WI38 (cell line): ENCODE measurements at regions not wholly inside any gene's neighbourhood (a gene's known extent, or its start where the extent isn't known, plus 50 kb on each side); places are given as distances from the start of the nearest gene placed in this dataset.

Experiments used
- H3K4me3 ChIP-seq: 2 replicates; pipeline ENCODE4 v1.5.1; 2011; ENCODE audit warnings: low read depth, mild to moderate bottlenecking, control low read depth, low read length
- TF ChIP-seq, protein P1 (sequence below): IDR thresholded peaks from 2 replicates; pipeline ENCODE4 v1.5.1; 2012; ENCODE audit warnings: low read depth, mild to moderate bottlenecking, control low read depth, low read length

- TF ChIP-seq, protein P1, sequence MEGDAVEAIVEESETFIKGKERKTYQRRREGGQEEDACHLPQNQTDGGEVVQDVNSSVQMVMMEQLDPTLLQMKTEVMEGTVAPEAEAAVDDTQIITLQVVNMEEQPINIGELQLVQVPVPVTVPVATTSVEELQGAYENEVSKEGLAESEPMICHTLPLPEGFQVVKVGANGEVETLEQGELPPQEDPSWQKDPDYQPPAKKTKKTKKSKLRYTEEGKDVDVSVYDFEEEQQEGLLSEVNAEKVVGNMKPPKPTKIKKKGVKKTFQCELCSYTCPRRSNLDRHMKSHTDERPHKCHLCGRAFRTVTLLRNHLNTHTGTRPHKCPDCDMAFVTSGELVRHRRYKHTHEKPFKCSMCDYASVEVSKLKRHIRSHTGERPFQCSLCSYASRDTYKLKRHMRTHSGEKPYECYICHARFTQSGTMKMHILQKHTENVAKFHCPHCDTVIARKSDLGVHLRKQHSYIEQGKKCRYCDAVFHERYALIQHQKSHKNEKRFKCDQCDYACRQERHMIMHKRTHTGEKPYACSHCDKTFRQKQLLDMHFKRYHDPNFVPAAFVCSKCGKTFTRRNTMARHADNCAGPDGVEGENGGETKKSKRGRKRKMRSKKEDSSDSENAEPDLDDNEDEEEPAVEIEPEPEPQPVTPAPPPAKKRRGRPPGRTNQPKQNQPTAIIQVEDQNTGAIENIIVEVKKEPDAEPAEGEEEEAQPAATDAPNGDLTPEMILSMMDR: no peak
- H3K4me3 ChIP-seq: no peak overlapping the region
Observed at GRCh38 chr18:6579486-6579885, 150.0 kb upstream of the ARHGAP28 start.

DNA sequence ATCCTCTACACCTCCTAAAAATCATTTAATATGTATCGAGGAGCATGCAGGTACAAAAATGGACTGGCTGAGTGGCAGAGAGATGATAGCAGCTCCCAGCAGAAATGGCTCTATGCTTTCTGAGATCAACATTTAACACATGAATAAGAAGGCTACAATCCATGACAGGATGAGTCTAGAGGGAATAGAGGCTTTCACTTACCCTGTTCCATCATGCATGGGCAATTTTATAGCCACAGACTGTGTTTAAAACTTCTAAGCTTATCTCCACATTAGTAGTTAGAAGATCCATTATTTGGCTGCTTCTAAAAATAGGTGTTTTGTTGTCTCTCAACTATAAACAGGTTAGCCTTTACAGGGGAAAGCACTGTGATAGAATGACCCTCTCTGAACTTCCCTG is 149.1 kb upstream of the ARHGAP28 start:
- H3K4me3 ChIP-seq: no peak overlapping the region
- TF ChIP-seq, protein P1: no peak

- TF ChIP-seq, protein P1: no peak
- no peak overlapping the region for H3K4me3 ChIP-seq
Observed at GRCh38 chr18:6589923-6590322, 139.6 kb upstream of the ARHGAP28 start.

GRCh38 chr18:6590326-6590725 is 139.2 kb upstream of the ARHGAP28 start:
- TF ChIP-seq, protein P1: no peak
- H3K4me3 ChIP-seq: no peak overlapping the region

DNA sequence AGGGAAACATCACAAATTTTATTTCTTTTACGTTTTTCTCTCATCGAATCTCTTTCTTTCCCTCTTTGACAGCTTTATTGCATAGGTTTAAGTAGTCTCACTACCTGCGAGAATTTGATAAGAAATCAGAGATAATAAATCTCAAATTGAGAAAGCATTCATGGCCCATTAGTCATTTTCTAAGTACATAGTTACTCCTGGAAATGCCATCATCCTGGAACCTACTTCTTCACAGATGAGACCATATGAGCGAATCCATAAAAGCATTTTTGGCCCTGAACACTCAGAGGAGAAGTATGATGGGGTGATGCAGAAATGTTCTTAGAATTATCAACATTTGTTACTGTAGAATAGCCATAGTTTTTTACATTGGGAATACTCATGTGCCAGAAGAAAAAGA is 138.0 kb upstream of the ARHGAP28 start:
- TF ChIP-seq, protein P1: no peak
- no peak overlapping the region for H3K4me3 ChIP-seq

- TF ChIP-seq, protein P1: no peak
- H3K4me3 ChIP-seq: no peak overlapping the region
Observed at GRCh38 chr18:6592522-6592921, 137.0 kb upstream of the ARHGAP28 start.

- no peak overlapping the region for H3K4me3 ChIP-seq
- TF ChIP-seq, protein P1: no peak
Observed at GRCh38 chr18:6593142-6593885, 136.2 kb upstream of the ARHGAP28 start.
